ENCODE measurements at regions not wholly inside any gene's neighbourhood (a gene's known extent, or its start where the extent isn't known, plus 50 kb on each side); places are given as distances from the start of the nearest gene placed in this dataset.
A peak's percentile ranks its signal among the peaks of the same experiment; 100 is the strongest.

DNA sequence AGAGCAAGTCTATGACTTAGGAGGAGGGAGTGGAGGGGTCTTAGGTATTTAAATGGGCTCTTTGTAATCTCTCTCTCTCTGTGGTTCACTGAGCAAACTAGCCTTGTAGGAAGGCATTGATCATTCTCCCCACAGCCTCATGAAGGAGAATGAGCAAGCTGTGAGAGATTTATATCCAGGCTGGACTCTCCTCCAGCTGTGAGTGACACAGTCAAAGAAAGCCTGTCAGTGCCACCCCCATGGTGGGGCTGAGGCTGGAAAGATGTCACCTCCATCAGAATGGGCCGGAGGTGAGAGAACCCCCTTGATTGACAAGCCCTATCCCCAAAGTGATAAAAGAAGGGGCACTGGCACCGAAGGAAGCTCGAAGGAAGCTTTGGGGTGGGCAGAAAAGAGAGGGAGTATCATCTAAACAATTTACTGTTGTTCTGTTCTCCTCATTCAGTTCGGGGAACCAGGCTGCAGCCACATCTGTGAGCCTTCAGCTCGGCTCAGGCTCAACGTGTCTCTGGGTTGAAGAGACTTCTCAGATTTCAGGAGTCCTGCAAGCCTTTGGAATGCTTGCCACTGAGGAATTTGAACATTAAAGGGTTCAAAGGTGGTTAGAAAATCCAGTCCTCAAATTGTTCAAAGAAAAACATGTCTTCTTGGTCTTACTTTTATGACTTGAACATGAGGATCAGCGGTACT, 538.2 kb upstream of the ZNF462 start:
- peak; percentile 46 for DNase-seq (ENCODE audit: low spot score)

DNA sequence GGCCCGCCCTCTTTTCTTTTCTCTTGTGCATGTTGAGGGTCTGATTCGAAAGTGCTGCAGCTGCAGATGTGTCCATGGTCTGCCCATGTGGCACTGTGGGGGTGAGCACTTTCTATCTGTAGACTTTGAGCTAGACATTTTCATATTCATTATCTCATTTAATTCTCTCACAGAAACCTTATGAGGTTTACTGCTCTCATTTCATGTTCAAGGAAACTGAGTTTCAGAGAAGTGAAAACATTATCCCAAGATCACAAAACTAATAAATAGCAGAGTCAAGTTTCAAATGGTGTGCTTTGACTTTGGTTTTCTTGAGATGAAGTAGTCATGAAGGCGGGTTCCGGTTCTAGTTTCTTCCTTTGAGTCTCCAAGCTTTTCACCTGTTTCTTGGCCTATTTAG, 536.5 kb upstream of the ZNF462 start:
- DNase-seq (ENCODE audit: low spot score) = no peak

DNA sequence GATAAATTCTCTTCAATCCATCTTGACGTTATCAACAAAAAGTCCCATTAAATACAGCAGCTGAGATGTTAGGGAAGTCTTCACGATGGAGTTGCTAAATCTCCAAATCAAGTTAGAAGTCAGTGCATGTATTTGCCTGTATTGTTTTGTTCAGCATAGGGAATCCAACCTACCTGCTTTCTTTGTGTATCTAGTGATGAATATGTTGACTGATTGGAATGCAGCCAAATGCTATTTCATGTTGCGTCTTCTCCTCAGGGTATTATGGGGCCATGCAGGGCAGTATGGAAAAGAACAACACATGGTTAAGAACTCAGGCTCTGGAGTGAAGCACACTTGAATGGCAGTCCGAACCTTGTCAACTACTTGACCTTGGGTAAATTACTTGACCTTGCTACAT, 529.5 kb upstream of the ZNF462 start:
- no peak for DNase-seq (ENCODE audit: low spot score)

DNA sequence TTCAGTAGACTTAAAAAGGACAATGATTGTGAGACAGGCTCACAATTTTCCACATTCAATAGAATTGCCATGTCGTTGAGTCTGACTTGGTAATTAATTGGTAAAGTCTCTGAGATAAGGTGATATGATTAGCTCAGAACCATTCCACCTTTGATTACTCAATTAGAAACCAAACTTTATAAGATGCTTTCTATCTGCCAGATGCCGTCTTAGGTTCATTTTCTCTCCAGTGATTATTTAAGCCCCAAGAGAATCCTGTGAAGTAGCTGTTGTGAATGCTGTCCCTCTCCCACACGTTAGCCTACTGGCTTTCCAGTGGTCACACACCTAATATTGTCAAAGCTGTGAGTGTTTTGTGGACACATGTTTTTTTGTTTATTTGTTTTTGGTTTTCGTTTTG, 528.9 kb upstream of the ZNF462 start:
- no peak for DNase-seq (ENCODE audit: low spot score)

DNA sequence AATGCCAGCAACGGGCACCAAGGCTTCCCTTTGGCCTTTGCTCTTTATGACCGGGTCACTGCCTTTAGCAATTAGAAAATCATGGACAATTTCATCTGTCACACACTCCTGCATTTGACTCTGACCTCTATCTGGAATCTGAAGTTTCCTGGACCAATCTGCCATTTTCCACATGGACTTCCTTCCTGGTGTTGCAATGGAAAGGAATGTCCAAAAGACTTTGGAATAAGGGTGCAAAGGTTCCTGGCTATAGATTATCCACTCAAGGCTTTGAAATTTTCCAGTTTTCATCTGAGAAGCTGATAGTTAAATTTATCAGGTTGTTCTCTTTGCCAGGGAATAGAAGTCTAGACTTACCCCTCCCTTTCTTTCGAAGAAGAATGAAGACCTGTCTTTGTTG, 523.1 kb upstream of the ZNF462 start:
- DNase-seq (ENCODE audit: low spot score) = no peak

DNA sequence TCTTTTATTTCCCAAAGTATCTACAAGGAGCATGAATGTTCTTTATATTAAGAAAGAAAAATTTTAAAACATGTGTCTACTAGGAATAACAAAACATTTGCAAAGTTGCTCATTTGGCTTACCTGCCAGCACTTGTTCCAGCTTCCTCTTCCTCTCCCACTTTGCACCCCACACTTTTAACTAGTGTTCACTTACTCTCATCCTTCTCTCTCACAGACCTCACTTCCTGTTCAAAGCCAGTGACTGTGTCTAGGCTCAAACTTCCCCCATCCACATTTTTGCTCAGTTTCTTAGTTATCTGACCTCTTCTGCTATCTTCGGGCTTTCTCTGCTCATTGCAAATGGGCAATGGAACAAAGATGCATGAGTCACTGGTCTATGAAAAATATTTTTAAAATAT, 512.2 kb upstream of the ZNF462 start:
- DNase-seq (ENCODE audit: low spot score) = no peak

DNA sequence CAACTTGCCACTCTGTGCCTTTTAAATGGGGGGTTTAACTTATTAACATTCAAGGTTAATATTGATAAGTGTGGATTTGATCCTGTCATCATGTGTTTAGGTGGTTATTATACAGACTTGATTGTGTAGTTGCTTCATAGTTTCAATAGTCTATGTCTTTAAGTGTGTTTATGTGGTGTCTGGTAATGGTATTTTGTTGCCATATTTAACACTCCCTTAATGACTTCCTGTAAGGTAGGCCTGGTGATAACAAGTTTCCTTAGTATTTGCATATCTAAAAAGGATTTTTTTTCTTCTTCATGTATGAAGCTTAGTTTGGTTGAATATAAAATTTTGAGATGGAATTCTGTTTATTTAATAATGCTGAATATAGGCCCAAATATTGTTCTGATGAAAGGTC, 506.0 kb upstream of the ZNF462 start:
- no peak for DNase-seq (ENCODE audit: low spot score)

DNA sequence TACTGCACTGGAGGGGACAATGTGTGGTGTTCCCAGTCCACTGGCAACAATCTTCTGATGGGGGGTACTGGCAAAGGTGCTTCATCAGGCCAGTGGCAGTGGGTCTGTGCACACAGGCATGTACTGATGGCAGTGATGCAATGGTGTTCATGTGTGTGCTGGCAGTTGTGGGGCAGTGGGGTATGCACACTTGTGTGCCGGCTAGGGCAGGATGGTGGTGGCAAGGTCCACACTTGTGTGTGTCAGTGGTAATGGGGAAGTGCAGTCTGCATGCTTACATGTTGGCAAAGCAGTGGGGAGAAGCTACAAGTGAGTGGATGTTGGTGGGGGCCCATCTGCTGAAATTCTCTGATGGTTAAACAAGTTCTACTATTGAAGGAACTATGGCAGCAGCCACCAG, 504.6 kb upstream of the ZNF462 start:
- DNase-seq (ENCODE audit: low spot score) = no peak

DNA sequence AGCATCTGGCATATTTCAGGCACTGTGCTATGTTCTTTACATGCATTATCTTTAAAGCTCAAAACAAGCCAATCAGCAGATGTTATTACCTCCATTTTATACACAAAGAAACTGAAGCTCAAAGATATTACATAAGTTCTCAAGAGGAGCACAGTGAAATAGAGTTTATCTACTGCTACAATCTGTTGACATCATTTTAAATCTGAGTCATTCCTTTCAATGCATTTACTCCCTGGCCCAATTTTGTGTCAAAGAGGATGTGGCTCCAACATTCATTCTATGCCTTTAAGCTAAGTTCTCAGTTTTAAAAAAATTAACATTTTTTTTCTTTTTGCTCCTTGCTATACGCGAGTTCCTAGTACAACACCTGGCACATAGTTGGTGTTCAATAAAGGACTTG, 486.3 kb upstream of the ZNF462 start:
- no peak for DNase-seq (ENCODE audit: low spot score)

DNA sequence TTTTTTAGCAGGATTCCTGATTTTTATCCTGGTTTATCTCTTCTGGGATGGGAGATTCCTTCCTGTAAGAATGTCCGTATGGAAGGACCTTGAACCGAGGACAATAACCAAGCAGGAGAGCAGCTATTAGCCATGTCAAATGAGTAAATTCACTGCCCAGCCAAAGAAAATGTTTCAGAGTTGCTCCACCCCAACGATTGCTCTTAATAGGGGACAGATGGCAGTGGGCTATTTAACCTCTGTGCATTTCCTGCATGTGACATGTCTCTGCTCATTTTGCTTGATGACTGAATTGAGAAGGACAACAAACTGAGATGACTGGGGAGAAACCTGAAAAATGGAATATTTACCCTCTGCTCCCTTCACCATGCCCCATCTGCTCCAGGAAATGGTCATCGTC, 479.9 kb upstream of the ZNF462 start:
- DNase-seq (ENCODE audit: low spot score) = no peak

DNA sequence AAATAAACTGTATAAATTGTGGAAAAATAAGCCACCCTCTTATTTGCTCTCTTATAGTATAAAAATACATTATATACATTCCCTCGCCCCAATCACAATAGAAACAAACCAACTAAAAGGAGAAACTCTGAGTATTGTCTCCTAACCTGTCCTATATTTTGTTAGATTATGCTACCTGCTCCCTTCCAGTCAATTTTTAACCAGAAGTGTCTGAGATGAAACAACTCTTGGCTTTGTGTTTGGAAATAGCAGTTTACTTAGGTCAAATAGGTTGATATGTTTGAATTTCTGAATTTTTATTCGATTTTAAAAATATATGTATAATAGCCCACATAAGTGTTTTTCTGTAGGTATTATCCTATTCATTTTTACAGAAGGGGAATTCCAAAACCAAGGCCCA, 475.0 kb upstream of the ZNF462 start:
- no peak for DNase-seq (ENCODE audit: low spot score)

DNA sequence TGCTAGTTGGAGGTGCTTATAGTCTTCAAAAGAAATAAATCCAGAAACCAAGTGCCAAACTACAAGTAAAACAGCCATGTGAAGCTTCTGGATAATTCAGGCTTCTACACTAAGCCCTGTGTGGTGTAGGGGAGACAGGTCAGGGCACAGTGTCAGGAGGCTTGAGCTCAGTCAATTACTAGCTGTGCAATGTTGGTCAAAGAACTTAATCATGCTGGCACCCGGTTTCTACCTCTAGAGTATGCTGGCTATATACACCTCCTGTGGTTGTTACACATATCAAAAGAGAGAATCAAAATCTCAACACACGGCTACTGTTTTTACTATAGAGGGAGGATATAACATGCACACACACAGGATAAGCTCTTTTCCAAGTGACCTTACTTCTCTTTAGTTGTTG, 469.7 kb upstream of the ZNF462 start:
- DNase-seq (ENCODE audit: low spot score) = no peak

DNA sequence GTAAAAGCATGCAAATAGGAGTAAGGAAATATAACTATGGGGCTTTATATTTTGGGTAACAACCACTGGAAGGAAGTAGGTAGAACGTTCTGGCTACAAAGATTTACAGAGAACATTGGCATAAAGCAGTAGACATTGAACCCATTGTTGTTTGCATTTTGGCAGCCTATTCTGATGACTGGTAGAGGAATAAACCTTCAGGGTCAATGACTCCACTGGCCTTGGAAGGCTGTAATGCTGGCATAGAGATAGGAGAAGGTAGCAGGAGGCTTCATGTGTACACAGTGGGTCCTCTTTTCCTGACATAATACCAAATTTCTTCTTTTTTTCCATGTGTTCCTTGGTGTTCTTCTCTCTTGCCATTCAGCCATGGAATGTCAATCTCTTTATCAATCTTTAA, 462.8 kb upstream of the ZNF462 start:
- DNase-seq (ENCODE audit: low spot score) = no peak

DNA sequence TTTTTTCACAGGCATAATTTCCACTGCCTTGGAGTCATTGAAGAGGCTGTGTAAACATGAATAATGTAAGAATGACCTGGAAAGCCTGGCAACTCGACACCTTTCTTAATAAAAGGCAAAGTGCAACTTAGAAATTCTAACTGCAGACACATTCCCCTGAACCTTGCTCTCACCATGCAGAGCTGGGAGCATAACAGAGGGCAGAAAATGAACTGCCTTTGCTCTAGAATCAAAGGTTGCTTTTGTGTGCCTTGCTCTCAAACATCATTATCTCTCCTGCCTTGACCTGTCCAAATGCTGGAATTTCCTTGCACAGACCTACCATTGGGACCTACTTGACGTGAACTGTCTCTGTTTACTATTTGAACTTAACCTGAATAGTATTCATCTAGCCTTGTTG, 462.0 kb upstream of the ZNF462 start:
- no peak for DNase-seq (ENCODE audit: low spot score)

DNA sequence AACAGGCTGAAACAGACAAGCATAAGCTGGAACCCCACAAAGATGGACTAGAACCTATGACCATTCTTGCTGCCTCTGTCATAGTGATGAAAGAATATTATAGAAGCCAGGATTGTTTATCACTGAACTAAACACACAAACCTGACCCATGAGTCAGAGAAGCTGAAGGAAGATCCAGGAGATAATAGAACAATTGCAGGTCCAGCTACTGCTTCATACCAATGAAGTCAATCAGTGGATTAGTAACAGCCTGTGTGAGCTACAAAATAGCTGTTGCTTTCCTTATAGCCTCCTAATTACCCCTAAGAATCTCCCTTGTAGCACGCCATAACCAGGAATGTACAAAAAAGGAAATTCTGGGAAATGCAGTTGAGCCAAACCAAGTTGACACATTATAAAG, 459.9 kb upstream of the ZNF462 start:
- DNase-seq (ENCODE audit: low spot score) = no peak

DNA sequence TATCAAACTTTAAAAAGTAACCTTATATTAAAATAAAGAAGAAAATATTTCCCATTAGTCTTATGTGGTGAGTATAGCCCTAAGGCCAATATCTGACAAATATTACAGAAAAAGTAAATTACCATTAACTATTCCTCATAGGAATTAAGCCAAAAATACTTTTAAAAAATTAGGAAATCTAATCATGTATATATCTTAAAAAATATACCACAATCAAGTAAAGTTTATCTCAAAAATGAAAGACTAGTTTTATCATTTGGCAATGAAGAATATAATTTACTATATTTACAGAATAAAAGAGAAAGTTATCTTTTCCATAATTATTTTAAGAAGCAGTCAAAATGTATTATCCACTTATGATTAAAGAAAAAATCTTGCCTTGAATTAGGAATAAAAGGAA, 458.8 kb upstream of the ZNF462 start:
- no peak for DNase-seq (ENCODE audit: low spot score)

DNA sequence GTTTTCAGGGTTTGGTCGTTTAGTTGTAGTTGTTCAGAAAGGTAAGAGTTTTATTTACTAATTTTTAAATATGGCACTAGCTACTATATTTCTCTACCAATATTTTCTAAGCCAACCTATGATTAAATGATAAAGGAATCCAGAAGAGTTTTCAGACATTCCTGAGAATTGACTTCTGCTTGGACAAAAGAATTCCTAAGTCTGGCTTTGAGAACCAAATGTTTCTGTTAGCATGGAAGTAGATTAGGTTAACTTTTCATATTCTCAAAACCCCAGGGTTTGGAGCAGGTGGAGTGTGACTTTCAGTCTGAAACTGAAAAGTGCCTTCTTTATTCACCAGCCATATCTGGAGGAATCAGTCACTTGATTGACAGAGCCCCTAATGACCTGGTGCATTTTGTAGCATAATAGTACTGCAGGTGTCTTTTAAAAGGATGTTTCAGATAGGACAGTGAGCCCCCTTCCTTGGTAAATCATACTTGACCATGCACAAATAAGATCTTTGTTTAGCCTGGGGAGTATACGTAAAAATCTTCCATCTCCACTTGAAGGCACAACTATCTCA, 457.0 kb upstream of the ZNF462 start:
- DNase-seq (ENCODE audit: low spot score) = no peak

DNA sequence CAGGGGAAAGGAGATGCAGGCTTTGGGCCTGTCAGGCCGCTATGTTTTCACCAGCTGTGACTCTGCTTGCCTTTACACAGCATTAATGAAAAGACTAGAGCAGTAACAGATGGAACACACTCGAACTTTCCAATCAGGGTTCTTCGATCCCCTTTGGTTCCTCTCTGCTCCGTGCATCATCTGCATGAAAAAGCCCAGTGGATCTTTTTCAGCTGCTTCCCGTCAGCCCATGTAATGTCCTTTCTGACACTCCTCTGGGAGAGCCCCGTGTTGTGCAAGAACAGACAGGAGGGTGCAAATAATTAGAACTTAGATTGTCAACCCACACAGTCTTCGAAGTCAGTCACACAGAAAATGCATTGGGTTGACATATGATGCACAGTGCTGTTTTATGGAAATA, 448.9 kb upstream of the ZNF462 start:
- DNase-seq (ENCODE audit: low spot score) = no peak

DNA sequence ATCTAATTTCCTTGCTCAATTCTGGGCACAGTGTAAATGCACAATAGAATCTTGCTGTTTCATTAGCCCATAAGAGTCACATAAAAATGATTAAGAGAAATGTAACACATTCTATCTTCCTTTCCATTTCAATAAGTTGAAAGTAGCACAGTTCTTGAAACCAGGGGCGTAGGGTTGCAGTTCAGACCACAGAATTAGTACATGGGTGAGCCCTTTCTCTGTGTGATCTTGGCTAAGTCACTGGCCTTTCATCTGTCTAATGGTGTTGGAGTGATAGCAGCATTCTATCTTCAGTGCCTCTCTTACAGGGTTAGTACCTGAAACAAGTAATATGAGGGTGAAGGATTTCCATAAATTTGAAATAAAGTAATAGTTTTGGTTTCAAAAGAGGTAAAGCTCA, 445.3 kb upstream of the ZNF462 start:
- no peak for DNase-seq (ENCODE audit: low spot score)

DNA sequence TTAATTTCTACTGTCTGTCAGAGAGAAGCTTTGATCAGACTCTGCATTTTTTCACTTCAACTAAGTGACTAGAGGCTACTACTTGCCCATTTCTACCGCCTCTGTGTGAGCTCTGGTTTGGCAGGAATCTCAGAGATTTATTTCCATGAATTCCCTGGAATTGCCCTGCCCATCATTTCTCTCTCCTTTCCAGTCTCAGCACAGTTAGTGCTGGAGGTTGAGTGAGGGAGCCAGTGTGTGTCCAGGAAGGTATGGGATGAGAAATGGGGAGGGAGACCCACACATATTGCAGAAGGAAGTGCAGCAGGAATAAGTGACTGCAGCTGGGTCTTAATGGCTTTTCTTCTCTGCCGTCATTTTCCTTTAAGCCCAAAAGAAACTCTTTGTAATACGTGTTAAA, 443.1 kb upstream of the ZNF462 start:
- DNase-seq (ENCODE audit: low spot score) = no peak

DNA sequence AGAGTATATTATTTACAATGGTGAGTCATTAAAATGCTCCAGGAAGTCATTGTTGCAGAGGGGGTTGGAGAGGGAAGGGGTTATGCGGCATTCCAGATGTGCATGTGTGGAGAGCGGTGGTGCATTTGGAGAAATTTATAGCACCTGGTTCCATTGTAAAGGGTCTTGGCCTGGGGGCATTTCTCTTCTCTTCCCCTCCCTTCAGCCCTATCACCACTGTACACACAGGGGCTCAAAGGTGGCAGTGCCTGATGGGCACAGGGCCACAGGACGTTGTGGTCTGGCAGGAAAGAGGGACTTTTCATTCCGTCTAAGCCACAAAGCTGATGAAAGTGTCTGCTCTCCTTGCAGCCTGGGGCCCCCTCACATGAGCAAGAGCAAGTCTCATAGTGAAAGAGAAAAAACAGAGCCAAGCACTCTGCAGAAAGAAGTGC, 442.4 kb upstream of the ZNF462 start:
- DNase-seq (ENCODE audit: low spot score) = no peak

DNA sequence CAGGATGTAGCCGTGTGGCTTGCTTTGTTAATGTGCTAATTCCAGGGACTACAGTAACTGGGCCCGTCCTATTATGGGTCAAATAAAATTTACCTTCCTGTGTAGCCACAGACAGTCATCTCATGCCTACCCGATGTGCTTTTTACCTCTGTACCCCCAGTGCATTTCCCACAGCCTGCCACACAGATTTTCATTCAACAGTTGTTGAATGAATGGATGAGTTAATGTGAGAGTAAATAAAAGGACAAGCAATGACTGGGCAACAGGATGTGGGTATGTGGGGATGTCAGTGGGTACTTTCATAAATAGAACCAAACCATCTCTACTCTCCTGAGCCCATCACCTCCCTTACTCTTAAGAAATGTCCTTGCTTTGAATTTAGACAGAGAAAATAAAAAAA, 441.2 kb upstream of the ZNF462 start:
- no peak for DNase-seq (ENCODE audit: low spot score)

DNA sequence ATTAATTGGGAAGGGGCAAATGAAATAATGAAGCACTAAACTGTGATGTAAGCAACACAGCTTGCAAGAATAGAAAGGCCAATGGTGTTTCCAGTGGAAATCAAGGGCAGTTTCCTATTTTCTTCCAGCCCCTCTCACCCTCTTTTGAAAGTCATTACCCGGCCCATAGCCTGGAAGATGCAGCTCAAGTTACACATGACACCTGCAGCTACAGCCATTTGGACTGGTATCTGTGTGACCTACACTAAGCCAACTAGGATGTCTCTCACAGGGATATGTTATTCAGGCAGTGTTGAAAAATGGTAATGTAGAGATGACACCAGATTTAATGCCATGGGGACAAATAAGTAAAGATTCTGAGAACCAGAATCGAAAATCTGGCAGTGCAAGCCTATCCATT, 439.4 kb upstream of the ZNF462 start:
- no peak for DNase-seq (ENCODE audit: low spot score)

DNA sequence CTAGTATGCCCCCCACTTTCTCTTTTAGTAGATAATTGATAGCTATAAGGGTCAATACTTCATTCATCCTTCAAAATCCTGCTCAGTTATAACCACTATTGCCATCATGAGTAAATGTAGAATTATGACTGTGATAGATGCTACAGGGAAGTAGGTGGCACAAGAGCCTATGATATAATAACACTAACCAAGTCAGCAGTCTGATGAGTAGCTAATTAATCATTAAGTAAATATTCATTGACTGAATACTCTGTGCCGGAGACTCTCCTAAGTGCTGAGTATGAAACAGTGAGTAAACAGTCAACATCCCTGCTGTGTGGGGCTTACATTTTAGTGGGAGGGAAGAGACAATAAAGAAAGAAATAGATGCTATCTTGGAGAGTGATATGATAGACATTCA, 430.3 kb upstream of the ZNF462 start:
- no peak for DNase-seq (ENCODE audit: low spot score)

DNA sequence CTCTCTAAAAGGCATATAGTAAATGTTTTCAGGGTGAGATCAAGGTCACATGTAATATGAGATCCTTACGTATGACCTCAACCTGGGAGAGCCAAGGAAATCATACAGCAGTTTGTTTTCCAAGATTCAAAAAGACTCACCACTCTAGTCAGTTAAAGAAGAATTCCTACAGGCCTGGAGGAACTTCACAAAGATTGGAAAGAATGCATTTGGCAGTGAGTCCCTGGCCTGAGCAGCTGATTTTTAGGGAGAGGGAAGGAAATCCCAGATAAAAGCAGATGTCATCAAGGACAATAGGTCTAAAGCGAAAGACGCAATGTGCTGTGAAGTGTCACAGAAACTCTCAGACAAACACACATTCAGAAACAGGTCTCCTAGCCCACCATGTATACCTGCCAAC, 424.0 kb upstream of the ZNF462 start:
- DNase-seq (ENCODE audit: low spot score) = no peak

Data from ecto neural progenitor cell (in vitro differentiated cells).